Neuron (in vitro differentiated cells): ENCODE measurements at regions not wholly inside any gene's neighbourhood (a gene's known extent, or its start where the extent isn't known, plus 50 kb on each side); places are given as distances from the start of the nearest gene placed in this dataset.

Experiments
- H2AFZ ChIP-seq: one replicate; pipeline ENCODE4 v1.6.1; 2013; ENCODE audit warnings: low read depth, mild to moderate bottlenecking, inconsistent platforms, low read length, moderate library complexity
- H3K27me3 ChIP-seq: one replicate; pipeline ENCODE4 v1.6.1; 2013; ENCODE audit warnings: low read length; ENCODE audit not compliant: insufficient read depth
- H3K36me3 ChIP-seq: one replicate; pipeline ENCODE4 v1.6.1; 2013; ENCODE audit warnings: low read length; ENCODE audit not compliant: insufficient read depth
- H3K4me1 ChIP-seq: one replicate; pipeline ENCODE4 v1.6.1; 2013; ENCODE audit warnings: low read length; ENCODE audit not compliant: insufficient read depth
- H3K4me3 ChIP-seq: 2 replicates; pipeline ENCODE4 v1.5.1; 2013; ENCODE audit warnings: mild to moderate bottlenecking, low read length, moderate library complexity
- H3K9me3 ChIP-seq: one replicate; pipeline ENCODE4 v1.6.1; 2013; ENCODE audit warnings: low read length

- Histone ChIP-seq H3K36me3 (no peaks in the 10 kb centered on the region), H2AFZ (no peak overlapping the region), H3K4me3 (no peak overlapping the region), H3K27me3 (no peaks in the 10 kb centered on the region), H3K4me1 (no peaks in the 10 kb centered on the region), H3K9me3 (no peaks in the 10 kb centered on the region)
These were observed 521.0 kb downstream of the METTL15 start for GRCh38 chr11:28629235-28629634.

DNA sequence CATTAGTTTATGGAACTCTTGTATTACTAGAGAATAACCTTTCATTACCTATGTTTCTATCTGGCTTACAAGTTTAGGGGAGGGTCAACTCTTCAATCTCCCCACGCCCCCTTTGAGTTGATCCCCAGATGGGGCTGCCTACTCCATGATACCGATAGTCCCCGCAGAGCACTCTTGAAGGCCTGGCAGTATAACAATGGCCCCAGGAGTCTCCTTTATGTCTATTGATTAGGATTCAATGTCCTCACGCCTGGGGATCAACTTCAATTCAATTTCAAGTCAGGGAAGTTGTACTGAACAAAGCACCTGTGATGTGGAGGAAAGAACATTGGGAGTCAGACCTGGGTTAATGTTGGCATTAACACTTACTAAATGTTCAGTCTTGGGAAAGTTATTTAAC is 520.2 kb downstream of the METTL15 start:
- H3K27me3 ChIP-seq = no peaks in the 10 kb centered on the region
- no peak overlapping the region for H2AFZ ChIP-seq
- H3K4me1 ChIP-seq = no peaks in the 10 kb centered on the region
- no peaks in the 10 kb centered on the region for H3K36me3 ChIP-seq
- no peaks in the 10 kb centered on the region for H3K9me3 ChIP-seq
- no peak overlapping the region for H3K4me3 ChIP-seq

- Histone ChIP-seq H3K4me1 (no peaks in the 10 kb centered on the region), H2AFZ (no peak overlapping the region), H3K36me3 (no peaks in the 10 kb centered on the region), H3K27me3 (no peaks in the 10 kb centered on the region), H3K4me3 (no peak overlapping the region), H3K9me3 (no peaks in the 10 kb centered on the region)
These were observed 519.6 kb downstream of the METTL15 start for GRCh38 chr11:28627690-28628255.

GRCh38 chr11:28625532-28625931 is 517.3 kb downstream of the METTL15 start:
- H3K9me3 ChIP-seq = no peaks in the 10 kb centered on the region
- H3K4me3 ChIP-seq = no peak overlapping the region
- no peaks in the 10 kb centered on the region for H3K36me3 ChIP-seq
- H2AFZ ChIP-seq = no peak overlapping the region
- no peaks in the 10 kb centered on the region for H3K4me1 ChIP-seq
- H3K27me3 ChIP-seq = no peaks in the 10 kb centered on the region

- no peak overlapping the region for H2AFZ ChIP-seq
- H3K4me1 ChIP-seq = no peaks in the 10 kb centered on the region
- no peaks in the 10 kb centered on the region for H3K36me3 ChIP-seq
- H3K27me3 ChIP-seq = no peaks in the 10 kb centered on the region
- H3K4me3 ChIP-seq = no peak overlapping the region
- no peaks in the 10 kb centered on the region for H3K9me3 ChIP-seq
These were observed 513.6 kb downstream of the METTL15 start for GRCh38 chr11:28621753-28622152.

- H3K27me3 ChIP-seq = no peaks in the 10 kb centered on the region
- no peaks in the 10 kb centered on the region for H3K36me3 ChIP-seq
- H3K9me3 ChIP-seq = no peaks in the 10 kb centered on the region
- H3K4me1 ChIP-seq = no peaks in the 10 kb centered on the region
- no peak overlapping the region for H3K4me3 ChIP-seq
- H2AFZ ChIP-seq = no peak overlapping the region
These were observed 511.8 kb downstream of the METTL15 start for GRCh38 chr11:28619846-28620540.

GRCh38 chr11:28618416-28618815 is 510.2 kb downstream of the METTL15 start:
- H3K27me3 ChIP-seq = no peaks in the 10 kb centered on the region
- H2AFZ ChIP-seq = no peak overlapping the region
- H3K9me3 ChIP-seq = no peaks in the 10 kb centered on the region
- H3K4me1 ChIP-seq = no peaks in the 10 kb centered on the region
- no peaks in the 10 kb centered on the region for H3K36me3 ChIP-seq
- no peak overlapping the region for H3K4me3 ChIP-seq

GRCh38 chr11:28616160-28616965 is 508.2 kb downstream of the METTL15 start:
- no peaks in the 10 kb centered on the region for H3K36me3 ChIP-seq
- H3K27me3 ChIP-seq = no peaks in the 10 kb centered on the region
- H3K4me3 ChIP-seq = no peak overlapping the region
- no peak overlapping the region for H2AFZ ChIP-seq
- no peaks in the 10 kb centered on the region for H3K4me1 ChIP-seq
- H3K9me3 ChIP-seq = no peaks in the 10 kb centered on the region

DNA sequence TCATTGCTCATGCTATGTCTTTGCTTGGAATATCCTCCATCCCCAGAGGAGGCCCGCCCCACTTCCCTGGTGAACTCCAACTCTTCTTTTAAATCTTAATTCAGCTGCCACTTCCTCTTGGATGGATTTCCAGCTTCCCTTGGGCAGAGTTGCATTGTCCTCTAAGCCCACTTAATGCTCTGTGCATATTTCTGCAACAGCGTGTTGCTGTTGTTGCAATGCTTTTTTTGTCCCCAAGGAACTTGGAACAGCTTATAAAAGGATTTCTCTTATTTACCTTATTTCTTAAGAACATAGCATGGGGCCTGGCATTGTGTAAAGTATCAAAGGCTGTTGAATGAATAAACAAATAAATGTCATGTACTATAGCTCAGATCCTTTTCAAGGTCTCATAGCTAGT is 507.4 kb downstream of the METTL15 start:
- Histone ChIP-seq H3K27me3 (no peaks in the 10 kb centered on the region), H3K36me3 (no peaks in the 10 kb centered on the region), H2AFZ (no peak overlapping the region), H3K4me3 (no peak overlapping the region), H3K4me1 (no peaks in the 10 kb centered on the region), H3K9me3 (no peaks in the 10 kb centered on the region)

DNA sequence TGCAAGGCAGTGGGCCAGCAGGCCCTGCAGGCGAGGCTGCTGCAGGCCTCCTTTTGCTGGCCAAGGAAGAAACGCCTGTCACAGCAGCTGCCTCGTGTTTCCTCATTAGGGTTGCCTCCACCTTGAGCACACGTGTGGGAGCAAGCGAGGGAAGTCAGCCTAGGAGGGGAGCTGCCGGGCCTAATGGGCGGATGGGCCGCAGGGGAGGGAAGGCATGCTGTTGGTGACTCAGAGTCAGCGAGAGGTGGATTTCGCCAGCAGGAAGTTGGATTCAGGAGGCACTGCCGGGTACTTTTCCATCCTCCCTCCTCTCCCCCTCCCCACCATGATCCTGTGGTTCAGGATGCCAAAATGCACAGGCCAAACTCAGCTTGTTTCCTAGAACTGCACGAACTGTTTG is 498.7 kb downstream of the METTL15 start:
- no peaks in the 10 kb centered on the region for H3K9me3 ChIP-seq
- no peak overlapping the region for H2AFZ ChIP-seq
- H3K36me3 ChIP-seq = no peaks in the 10 kb centered on the region
- no peaks in the 10 kb centered on the region for H3K4me1 ChIP-seq
- H3K4me3 ChIP-seq = no peak overlapping the region
- no peaks in the 10 kb centered on the region for H3K27me3 ChIP-seq

DNA sequence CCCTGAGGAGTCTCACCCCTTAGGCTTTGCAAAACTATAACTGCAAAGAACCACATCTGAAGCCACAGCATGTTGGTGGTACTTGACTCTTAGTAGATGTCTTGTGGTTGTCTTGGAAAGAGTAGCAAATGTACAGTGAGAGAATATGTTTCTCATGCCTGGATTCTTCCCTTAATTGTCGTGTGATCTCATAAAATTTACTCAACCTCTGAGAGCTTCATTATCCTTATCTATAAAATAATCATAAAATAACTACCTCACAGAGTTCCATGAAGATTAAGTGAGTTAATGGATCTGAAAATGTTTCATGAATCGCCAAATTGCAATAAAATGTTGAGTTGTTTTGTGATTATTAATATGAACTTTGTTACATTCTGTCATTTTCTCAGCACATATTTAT is 491.5 kb downstream of the METTL15 start:
- Histone ChIP-seq H3K36me3 (no peaks in the 10 kb centered on the region), H3K4me3 (no peak overlapping the region), H3K4me1 (no peaks in the 10 kb centered on the region), H3K27me3 (no peaks in the 10 kb centered on the region), H3K9me3 (no peaks in the 10 kb centered on the region), H2AFZ (no peak overlapping the region)

- no peak overlapping the region for H3K4me3 ChIP-seq
- H3K4me1 ChIP-seq = no peaks in the 10 kb centered on the region
- no peaks in the 10 kb centered on the region for H3K27me3 ChIP-seq
- no peaks in the 10 kb centered on the region for H3K9me3 ChIP-seq
- no peaks in the 10 kb centered on the region for H3K36me3 ChIP-seq
- no peak overlapping the region for H2AFZ ChIP-seq
These were observed 490.3 kb downstream of the METTL15 start for GRCh38 chr11:28598531-28598930.

DNA sequence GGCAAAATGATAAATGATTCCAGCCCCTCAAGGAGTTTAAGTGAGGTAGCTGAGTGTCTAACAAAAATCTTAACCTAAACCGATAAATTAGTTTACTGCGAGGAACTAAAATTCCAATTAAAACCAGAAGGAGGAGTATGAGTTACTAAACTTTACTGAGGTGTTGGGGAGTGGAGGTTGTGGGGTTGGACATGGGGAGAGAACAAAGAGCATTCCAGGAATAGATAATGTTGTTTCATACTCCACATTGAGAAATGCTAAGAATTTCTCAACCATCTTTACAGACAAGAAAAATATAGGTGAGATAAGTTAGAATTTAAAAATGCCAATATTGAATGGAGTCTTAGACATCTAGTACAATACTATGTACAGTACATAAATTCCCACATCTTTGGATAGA is 488.6 kb downstream of the METTL15 start:
- H3K27me3 ChIP-seq = no peaks in the 10 kb centered on the region
- no peaks in the 10 kb centered on the region for H3K4me1 ChIP-seq
- H3K9me3 ChIP-seq = no peaks in the 10 kb centered on the region
- H3K4me3 ChIP-seq = no peak overlapping the region
- H2AFZ ChIP-seq = no peak overlapping the region
- H3K36me3 ChIP-seq = no peaks in the 10 kb centered on the region
